ENCODE measurements at regions not wholly inside any gene's neighbourhood (a gene's known extent, or its start where the extent isn't known, plus 50 kb on each side); places are given as distances from the start of the nearest gene placed in this dataset.

DNA sequence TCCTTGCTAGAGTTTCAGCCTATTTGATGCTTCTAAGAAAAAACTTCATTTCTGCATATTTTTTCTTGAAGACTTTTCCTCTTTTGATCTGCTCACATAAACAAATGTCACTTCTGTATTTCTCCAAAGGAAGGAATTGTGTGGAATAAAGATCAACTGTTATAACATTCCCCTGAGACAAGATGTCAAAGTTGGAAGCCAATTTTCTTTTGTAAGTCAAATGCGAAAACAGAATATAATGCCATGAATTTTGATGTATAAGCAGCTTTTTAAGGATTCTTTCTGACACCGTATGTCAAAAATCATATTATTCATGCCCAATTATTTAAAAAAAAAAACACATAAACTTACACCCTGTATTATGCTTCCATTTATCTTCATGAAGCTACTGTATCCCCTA lies 70.3 kb upstream of the NHSL1 start:
- intact Hi-C loops (cut with micrococcal nuclease; ENCODE audit: unreplicated experiment): no loop called here
- H3K4me1 Mint-ChIP-seq (ENCODE audit: low read depth, unreplicated experiment): peaks cover 8% of the 10 kb centered on the region
- TF ChIP-seq, protein P1, sequence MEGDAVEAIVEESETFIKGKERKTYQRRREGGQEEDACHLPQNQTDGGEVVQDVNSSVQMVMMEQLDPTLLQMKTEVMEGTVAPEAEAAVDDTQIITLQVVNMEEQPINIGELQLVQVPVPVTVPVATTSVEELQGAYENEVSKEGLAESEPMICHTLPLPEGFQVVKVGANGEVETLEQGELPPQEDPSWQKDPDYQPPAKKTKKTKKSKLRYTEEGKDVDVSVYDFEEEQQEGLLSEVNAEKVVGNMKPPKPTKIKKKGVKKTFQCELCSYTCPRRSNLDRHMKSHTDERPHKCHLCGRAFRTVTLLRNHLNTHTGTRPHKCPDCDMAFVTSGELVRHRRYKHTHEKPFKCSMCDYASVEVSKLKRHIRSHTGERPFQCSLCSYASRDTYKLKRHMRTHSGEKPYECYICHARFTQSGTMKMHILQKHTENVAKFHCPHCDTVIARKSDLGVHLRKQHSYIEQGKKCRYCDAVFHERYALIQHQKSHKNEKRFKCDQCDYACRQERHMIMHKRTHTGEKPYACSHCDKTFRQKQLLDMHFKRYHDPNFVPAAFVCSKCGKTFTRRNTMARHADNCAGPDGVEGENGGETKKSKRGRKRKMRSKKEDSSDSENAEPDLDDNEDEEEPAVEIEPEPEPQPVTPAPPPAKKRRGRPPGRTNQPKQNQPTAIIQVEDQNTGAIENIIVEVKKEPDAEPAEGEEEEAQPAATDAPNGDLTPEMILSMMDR (IDR thresholded peaks at IDR 0.05; ENCODE audit: unreplicated experiment): no peak
- H3K36me3 Mint-ChIP-seq (ENCODE audit: insufficient read depth, unreplicated experiment): no peaks in the 10 kb centered on the region
- CTCF ChIA-PET: no interaction called here
- no peak for DNase-seq
- H3K9me3 Mint-ChIP-seq (ENCODE audit: low read depth, unreplicated experiment): no peaks in the 10 kb centered on the region
- H3K27me3 Mint-ChIP-seq (ENCODE audit: unreplicated experiment): no peaks in the 10 kb centered on the region
- no peak overlapping the region for H3K4me3 Mint-ChIP-seq (ENCODE audit: low read depth, unreplicated experiment)
- H3K27ac Mint-ChIP-seq (ENCODE audit: unreplicated experiment): no peak overlapping the region
- no TSS peak for BruUV-seq (replicated peaks)

GRCh38 chr6:138569970-138570724 lies 70.9 kb upstream of the NHSL1 start:
- Mint-ChIP-seq H3K4me1 (ENCODE audit: low read depth, unreplicated experiment) (peaks cover 8% of the 10 kb centered on the region), H3K27me3 (ENCODE audit: unreplicated experiment) (no peaks in the 10 kb centered on the region), H3K9me3 (ENCODE audit: low read depth, unreplicated experiment) (no peaks in the 10 kb centered on the region), H3K4me3 (ENCODE audit: low read depth, unreplicated experiment) (no peak overlapping the region), H3K27ac (ENCODE audit: unreplicated experiment) (no peak overlapping the region), H3K36me3 (ENCODE audit: insufficient read depth, unreplicated experiment) (no peaks in the 10 kb centered on the region)
- intact Hi-C loops (cut with micrococcal nuclease; ENCODE audit: unreplicated experiment): no loop called here
- DNase-seq: no peak
- CTCF ChIA-PET: no interaction called here
- BruUV-seq (replicated peaks): no TSS peak
- TF ChIP-seq, protein P1 (IDR thresholded peaks at IDR 0.05; ENCODE audit: unreplicated experiment): no peak

- CTCF ChIA-PET: no interaction called here
These were observed 71.4 kb upstream of the NHSL1 start for GRCh38 chr6:138570725-138571029.

DNA sequence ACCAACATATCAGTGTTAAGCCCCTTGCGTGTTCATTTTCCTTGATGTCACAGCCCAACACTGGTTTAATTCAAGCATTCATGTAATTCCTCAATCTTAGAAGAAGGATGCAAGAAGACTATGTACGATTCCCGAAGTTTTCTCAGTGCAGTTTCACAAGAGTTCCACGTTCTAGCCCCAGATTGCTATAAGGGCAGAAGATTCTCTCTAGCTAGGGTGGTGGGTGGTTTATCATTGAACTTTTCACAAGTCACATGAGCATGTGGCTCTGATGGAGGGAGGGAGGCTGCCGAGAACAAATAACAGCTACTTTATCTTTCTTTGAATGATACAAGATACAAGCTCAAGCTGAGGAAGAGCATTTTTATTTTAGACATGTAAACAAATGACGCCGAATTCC lies 71.9 kb upstream of the NHSL1 start:
- CTCF ChIA-PET: no interaction called here
- H3K4me3 Mint-ChIP-seq (ENCODE audit: low read depth, unreplicated experiment): no peak overlapping the region
- TF ChIP-seq, protein P1 (IDR thresholded peaks at IDR 0.05; ENCODE audit: unreplicated experiment): no peak
- H3K36me3 Mint-ChIP-seq (ENCODE audit: insufficient read depth, unreplicated experiment): no peaks in the 10 kb centered on the region
- no peak for DNase-seq
- intact Hi-C loops (cut with micrococcal nuclease; ENCODE audit: unreplicated experiment): no loop called here
- H3K27me3 Mint-ChIP-seq (ENCODE audit: unreplicated experiment): no peaks in the 10 kb centered on the region
- H3K4me1 Mint-ChIP-seq (ENCODE audit: low read depth, unreplicated experiment): peaks cover 8% of the 10 kb centered on the region
- no peak overlapping the region for H3K27ac Mint-ChIP-seq (ENCODE audit: unreplicated experiment)
- no TSS peak for BruUV-seq (replicated peaks)
- no peaks in the 10 kb centered on the region for H3K9me3 Mint-ChIP-seq (ENCODE audit: low read depth, unreplicated experiment)

More at GRCh38 chr6:138570725-138571029, 71.4 kb upstream of the NHSL1 start:
- peaks cover 8% of the 10 kb centered on the region for H3K4me1 Mint-ChIP-seq (ENCODE audit: low read depth, unreplicated experiment)
- no peak overlapping the region for H3K4me3 Mint-ChIP-seq (ENCODE audit: low read depth, unreplicated experiment)
- H3K9me3 Mint-ChIP-seq (ENCODE audit: low read depth, unreplicated experiment): no peaks in the 10 kb centered on the region
- no peak overlapping the region for H3K27ac Mint-ChIP-seq (ENCODE audit: unreplicated experiment)
- no peak for DNase-seq
- H3K36me3 Mint-ChIP-seq (ENCODE audit: insufficient read depth, unreplicated experiment): no peaks in the 10 kb centered on the region
- no TSS peak for BruUV-seq (replicated peaks)
- intact Hi-C loops (cut with micrococcal nuclease; ENCODE audit: unreplicated experiment): no loop called here
- no peaks in the 10 kb centered on the region for H3K27me3 Mint-ChIP-seq (ENCODE audit: unreplicated experiment)
- TF ChIP-seq, protein P1 (IDR thresholded peaks at IDR 0.05; ENCODE audit: unreplicated experiment): no peak

Data from Calu3 (cell line).